ENCODE measurements at regions not wholly inside any gene's neighbourhood (a gene's known extent, or its start where the extent isn't known, plus 50 kb on each side); places are given as distances from the start of the nearest gene placed in this dataset.
A peak's percentile ranks its signal among the peaks of the same experiment; 100 is the strongest.

- DNase-seq (ENCODE audit: low read depth in 3 of 3, low spot score in 1 of 3): no peak
Observed at GRCh38 chr20:9920866-9921265, 82.0 kb upstream of the PAK5 start.

GRCh38 chr20:9919271-9920014, 80.6 kb upstream of the PAK5 start:
- DNase-seq (ENCODE audit: low read depth in 3 of 3, low spot score in 1 of 3): no peak

GRCh38 chr20:9918348-9918747, 79.5 kb upstream of the PAK5 start:
- DNase-seq (ENCODE audit: low read depth in 3 of 3, low spot score in 1 of 3): no peak

- DNase-seq (ENCODE audit: low read depth in 3 of 3, low spot score in 1 of 3): no peak
Observed at GRCh38 chr20:9916761-9917160, 77.9 kb upstream of the PAK5 start.

- peak in 1 of 3 donors; percentile 5 for DNase-seq (ENCODE audit: low read depth in 3 of 3, low spot score in 1 of 3)
Observed at GRCh38 chr20:9912858-9913434, 74.1 kb upstream of the PAK5 start.

GRCh38 chr20:9912290-9912689, 73.4 kb upstream of the PAK5 start:
- DNase-seq (ENCODE audit: low read depth in 3 of 3, low spot score in 1 of 3): no peak

- DNase-seq (ENCODE audit: low read depth in 3 of 3, low spot score in 1 of 3): no peak
Observed at GRCh38 chr20:9911519-9911918, 72.6 kb upstream of the PAK5 start.

- no peak for DNase-seq (ENCODE audit: low read depth in 3 of 3, low spot score in 1 of 3)
Observed at GRCh38 chr20:9909167-9909566, 70.3 kb upstream of the PAK5 start.

GRCh38 chr20:9903048-9903655, 64.3 kb upstream of the PAK5 start:
- no peak for DNase-seq (ENCODE audit: low read depth in 3 of 3, low spot score in 1 of 3)

GRCh38 chr20:9889270-9889981, 50.5 kb upstream of the PAK5 start:
- no peak for DNase-seq (ENCODE audit: low read depth in 3 of 3, low spot score in 1 of 3)

Measured in stimulated activated CD4-positive, alpha-beta T cell treated with anti-CD3 and anti-CD28 coated beads, TNF-alpha, amount 100 ng/mL, for 1 hour (primary cell).